ENCODE measurements at regions not wholly inside any gene's neighbourhood (a gene's known extent, or its start where the extent isn't known, plus 50 kb on each side); places are given as distances from the start of the nearest gene placed in this dataset.

DNA sequence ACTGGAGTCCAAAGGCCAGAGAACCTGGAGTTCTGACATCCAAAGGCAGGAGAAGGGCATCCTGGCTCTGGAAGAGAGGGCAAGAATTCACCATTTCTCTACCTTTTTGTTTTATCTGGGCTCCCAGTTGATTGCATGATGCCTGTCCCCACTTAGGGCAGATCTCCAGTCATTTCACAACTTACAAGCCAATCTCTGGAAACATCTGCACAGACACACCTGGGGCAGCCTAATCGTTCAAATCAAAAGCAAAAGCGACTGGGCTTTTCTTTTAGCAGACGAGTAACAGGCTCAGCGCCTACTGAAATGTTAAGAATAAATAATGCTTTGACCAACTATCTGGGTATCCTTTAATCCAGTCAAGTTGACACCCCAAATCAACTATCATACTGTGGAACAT lies 136.0 kb upstream of the NPY2R start:
- no peak for TF ChIP-seq CTCF (IDR thresholded peaks at IDR 0.05; ENCODE audit: poor library complexity, severe bottlenecking)
- H3K4me1 ChIP-seq (ENCODE audit: insufficient read depth, poor library complexity, severe bottlenecking) = no peaks in the 10 kb centered on the region
- no peak for DNase-seq (ENCODE audit: low spot score)
- no peaks in the 10 kb centered on the region for H3K27me3 ChIP-seq (ENCODE audit: insufficient read depth, poor library complexity, severe bottlenecking)
- H3K27ac ChIP-seq (ENCODE audit: poor library complexity, severe bottlenecking) = no peak overlapping the region
- no peaks in the 10 kb centered on the region for H3K9me3 ChIP-seq (ENCODE audit: severe bottlenecking)
- ATAC-seq (ENCODE audit: low read depth) = no peak
- H3K36me3 ChIP-seq (ENCODE audit: low read depth) = no peaks in the 10 kb centered on the region
- no peak overlapping the region for H3K4me3 ChIP-seq (ENCODE audit: severe bottlenecking)

GRCh38 chr4:155073852-155074251 lies 134.6 kb upstream of the NPY2R start:
- H3K4me3 ChIP-seq (ENCODE audit: severe bottlenecking) = no peak overlapping the region
- DNase-seq (ENCODE audit: low spot score) (no peak), ATAC-seq (ENCODE audit: low read depth) (no peak)
- H3K4me1 ChIP-seq (ENCODE audit: insufficient read depth, poor library complexity, severe bottlenecking) = no peaks in the 10 kb centered on the region
- no peaks in the 10 kb centered on the region for H3K9me3 ChIP-seq (ENCODE audit: severe bottlenecking)
- no peak overlapping the region for H3K27ac ChIP-seq (ENCODE audit: poor library complexity, severe bottlenecking)
- H3K36me3 ChIP-seq (ENCODE audit: low read depth) = no peaks in the 10 kb centered on the region
- no peaks in the 10 kb centered on the region for H3K27me3 ChIP-seq (ENCODE audit: insufficient read depth, poor library complexity, severe bottlenecking)
- TF ChIP-seq CTCF (IDR thresholded peaks at IDR 0.05; ENCODE audit: poor library complexity, severe bottlenecking) = no peak

DNA sequence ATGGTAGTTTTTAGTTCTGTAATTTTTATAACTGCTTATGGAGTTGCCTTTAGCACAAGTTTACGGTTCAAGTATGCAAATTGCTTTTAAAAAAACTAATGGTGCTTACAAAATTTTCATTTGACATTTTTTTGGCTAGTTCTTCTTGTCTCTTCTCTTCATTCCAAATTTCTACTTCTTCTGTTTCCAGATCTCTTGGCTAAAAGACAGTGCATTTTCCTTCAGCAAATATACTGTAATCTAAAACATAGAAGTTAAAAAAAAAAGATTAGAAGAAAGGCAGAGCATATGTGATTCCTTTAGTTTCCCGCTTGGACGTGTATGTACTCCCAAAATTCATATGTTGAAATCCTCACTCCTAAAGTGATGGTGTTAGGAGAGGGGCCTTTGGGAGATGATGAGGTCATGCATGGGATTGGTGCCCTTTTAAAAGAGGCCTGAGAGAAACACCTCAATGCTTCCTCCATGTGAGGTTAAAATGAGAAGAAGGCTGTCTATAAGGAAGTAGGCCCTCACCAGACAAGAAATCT lies 132.1 kb upstream of the NPY2R start:
- Histone ChIP-seq H3K36me3 (ENCODE audit: low read depth) (no peaks in the 10 kb centered on the region), H3K27me3 (ENCODE audit: insufficient read depth, poor library complexity, severe bottlenecking) (no peaks in the 10 kb centered on the region), H3K4me1 (ENCODE audit: insufficient read depth, poor library complexity, severe bottlenecking) (no peaks in the 10 kb centered on the region), H3K4me3 (ENCODE audit: severe bottlenecking) (no peak overlapping the region), H3K27ac (ENCODE audit: poor library complexity, severe bottlenecking) (no peak overlapping the region), H3K9me3 (ENCODE audit: severe bottlenecking) (no peaks in the 10 kb centered on the region)
- DNase-seq (ENCODE audit: low spot score) (no peak), ATAC-seq (ENCODE audit: low read depth) (no peak)
- TF ChIP-seq CTCF (IDR thresholded peaks at IDR 0.05; ENCODE audit: poor library complexity, severe bottlenecking) = no peak

DNA sequence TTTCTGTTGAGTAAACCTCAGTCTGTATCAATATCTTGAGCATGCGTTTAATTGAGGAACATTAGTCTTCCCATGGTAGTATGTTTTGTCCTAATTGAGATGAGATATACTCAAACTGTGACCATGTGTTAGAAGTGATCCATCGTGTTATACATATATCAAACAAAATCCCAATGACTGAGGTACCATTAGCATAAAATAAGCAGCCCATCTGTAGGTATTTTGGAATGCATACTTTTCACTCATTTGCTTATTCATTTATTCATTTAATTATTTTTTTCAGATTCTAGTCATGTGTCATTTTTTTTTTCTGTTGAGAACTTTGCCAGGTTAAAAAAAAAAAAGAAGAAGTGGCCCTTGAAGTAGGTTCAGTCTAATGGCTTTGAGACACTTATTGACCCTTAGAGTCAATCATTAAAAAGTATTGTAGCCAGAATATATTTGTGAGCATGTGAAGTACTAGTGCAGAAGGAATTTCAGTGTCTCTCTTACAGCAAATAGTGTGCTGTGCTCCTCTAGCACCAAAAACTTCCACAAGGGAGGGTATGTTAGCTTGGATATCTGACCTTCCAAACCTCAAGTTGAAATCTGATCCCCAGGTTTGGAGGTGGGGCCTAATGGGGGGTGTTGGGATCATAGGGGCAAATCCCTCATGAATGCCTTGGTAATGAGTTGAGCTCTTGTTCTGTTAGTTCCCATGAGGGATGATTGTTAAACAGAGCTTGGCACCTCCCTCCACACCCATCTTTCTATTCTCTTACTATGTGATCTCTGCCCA lies 130.8 kb upstream of the NPY2R start:
- Histone ChIP-seq H3K27me3 (ENCODE audit: insufficient read depth, poor library complexity, severe bottlenecking) (no peaks in the 10 kb centered on the region), H3K27ac (ENCODE audit: poor library complexity, severe bottlenecking) (no peak overlapping the region), H3K4me3 (ENCODE audit: severe bottlenecking) (no peak overlapping the region), H3K4me1 (ENCODE audit: insufficient read depth, poor library complexity, severe bottlenecking) (no peaks in the 10 kb centered on the region), H3K36me3 (ENCODE audit: low read depth) (no peaks in the 10 kb centered on the region), H3K9me3 (ENCODE audit: severe bottlenecking) (no peaks in the 10 kb centered on the region)
- DNase-seq (ENCODE audit: low spot score) = no peak
- TF ChIP-seq CTCF (IDR thresholded peaks at IDR 0.05; ENCODE audit: poor library complexity, severe bottlenecking) = no peak
- no peak for ATAC-seq (ENCODE audit: low read depth)

DNA sequence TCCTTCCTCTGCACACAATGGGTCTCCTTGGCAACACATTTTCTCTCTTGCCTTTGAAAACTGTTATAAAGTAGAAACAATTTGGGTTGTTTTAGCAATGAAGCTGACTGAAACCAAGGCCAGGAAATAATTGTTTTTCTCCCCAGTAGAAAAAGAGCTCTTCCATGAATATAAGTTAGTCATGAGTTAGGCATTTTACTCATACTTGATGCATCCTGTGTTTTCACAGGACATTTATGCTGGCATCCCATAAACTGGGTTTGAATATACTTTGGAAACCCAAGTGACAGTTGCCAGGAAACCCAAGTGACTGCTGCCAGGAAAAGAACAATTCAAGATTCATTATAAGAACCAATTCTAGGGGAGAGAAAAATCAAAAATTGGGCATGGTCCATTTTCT lies 128.6 kb upstream of the NPY2R start:
- Histone ChIP-seq H3K36me3 (ENCODE audit: low read depth) (no peaks in the 10 kb centered on the region), H3K4me3 (ENCODE audit: severe bottlenecking) (no peak overlapping the region), H3K4me1 (ENCODE audit: insufficient read depth, poor library complexity, severe bottlenecking) (no peaks in the 10 kb centered on the region), H3K27me3 (ENCODE audit: insufficient read depth, poor library complexity, severe bottlenecking) (no peaks in the 10 kb centered on the region), H3K9me3 (ENCODE audit: severe bottlenecking) (no peaks in the 10 kb centered on the region), H3K27ac (ENCODE audit: poor library complexity, severe bottlenecking) (no peak overlapping the region)
- no peak for TF ChIP-seq CTCF (IDR thresholded peaks at IDR 0.05; ENCODE audit: poor library complexity, severe bottlenecking)
- ATAC-seq (ENCODE audit: low read depth) (no peak), DNase-seq (ENCODE audit: low spot score) (no peak)
